ENCODE measurements at regions not wholly inside any gene's neighbourhood (a gene's known extent, or its start where the extent isn't known, plus 50 kb on each side); places are given as distances from the start of the nearest gene placed in this dataset.

DNA sequence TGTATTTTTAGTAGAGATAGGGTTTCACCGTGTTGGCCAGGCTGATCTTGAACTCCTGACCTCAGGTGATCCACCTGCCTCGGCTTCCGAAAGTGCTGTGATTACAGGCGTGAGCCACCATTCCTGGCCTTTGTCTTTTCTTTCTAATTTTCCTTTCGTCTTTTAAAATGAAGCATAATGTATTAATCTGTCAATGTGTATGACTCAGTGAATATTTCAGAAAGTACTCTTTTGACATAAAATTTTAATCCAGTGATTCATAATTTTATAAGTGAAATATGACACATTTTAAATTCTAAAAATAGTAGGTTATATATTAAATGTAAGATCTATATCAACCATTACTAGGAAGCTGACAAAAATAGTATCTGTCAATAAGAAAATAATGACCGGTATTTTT lies 1059.0 kb upstream of the PRMT6 start:
- TF ChIP-seq, protein P1, sequence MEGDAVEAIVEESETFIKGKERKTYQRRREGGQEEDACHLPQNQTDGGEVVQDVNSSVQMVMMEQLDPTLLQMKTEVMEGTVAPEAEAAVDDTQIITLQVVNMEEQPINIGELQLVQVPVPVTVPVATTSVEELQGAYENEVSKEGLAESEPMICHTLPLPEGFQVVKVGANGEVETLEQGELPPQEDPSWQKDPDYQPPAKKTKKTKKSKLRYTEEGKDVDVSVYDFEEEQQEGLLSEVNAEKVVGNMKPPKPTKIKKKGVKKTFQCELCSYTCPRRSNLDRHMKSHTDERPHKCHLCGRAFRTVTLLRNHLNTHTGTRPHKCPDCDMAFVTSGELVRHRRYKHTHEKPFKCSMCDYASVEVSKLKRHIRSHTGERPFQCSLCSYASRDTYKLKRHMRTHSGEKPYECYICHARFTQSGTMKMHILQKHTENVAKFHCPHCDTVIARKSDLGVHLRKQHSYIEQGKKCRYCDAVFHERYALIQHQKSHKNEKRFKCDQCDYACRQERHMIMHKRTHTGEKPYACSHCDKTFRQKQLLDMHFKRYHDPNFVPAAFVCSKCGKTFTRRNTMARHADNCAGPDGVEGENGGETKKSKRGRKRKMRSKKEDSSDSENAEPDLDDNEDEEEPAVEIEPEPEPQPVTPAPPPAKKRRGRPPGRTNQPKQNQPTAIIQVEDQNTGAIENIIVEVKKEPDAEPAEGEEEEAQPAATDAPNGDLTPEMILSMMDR (conservative IDR thresholded peaks at IDR 0.05; ENCODE audit: low read depth, low read length): no peak
- TF ChIP-seq EZH2 (IDR thresholded peaks at IDR 0.05; ENCODE audit: borderline replicate concordance, low read depth, low read length, poor library complexity, severe bottlenecking): no peak

Data from A673 (cell line).